ENCODE measurements at regions not wholly inside any gene's neighbourhood (a gene's known extent, or its start where the extent isn't known, plus 50 kb on each side); places are given as distances from the start of the nearest gene placed in this dataset.

- H3K27ac ChIP-seq (ENCODE audit: low read depth, low read length): no peak overlapping the region
- no peaks in the 10 kb centered on the region for H3K9me3 ChIP-seq (ENCODE audit: control insufficient read depth in 1 of 2, insufficient read depth in 1 of 2, low read depth in 1 of 2, low read length in 2 of 2)
- H3K4me3 ChIP-seq (replicated peaks in 1 of 2; ENCODE audit: low read depth in 1 of 2, low read length in 2 of 2): no peak overlapping the region
- no peaks in the 10 kb centered on the region for H3K79me2 ChIP-seq (ENCODE audit: insufficient read depth, low read length)
- no peak overlapping the region for H3K4me2 ChIP-seq (ENCODE audit: low read length)
- no peak for TF ChIP-seq SP1 (IDR thresholded peaks at IDR 0.05; ENCODE audit: low read depth)
- no peak for TF ChIP-seq ZFX (IDR thresholded peaks at IDR 0.05)
- TF ChIP-seq EGR1 (IDR thresholded peaks at IDR 0.05; ENCODE audit: low read depth): no peak
- TF ChIP-seq ELF1 (IDR thresholded peaks at IDR 0.05; ENCODE audit: borderline replicate concordance, low read depth): no peak
- no peak for TF ChIP-seq POLR2A (IDR thresholded peaks at IDR 0.05; ENCODE audit: borderline replicate concordance, extremely low read depth, insufficient read depth, insufficient read length)
- no peak for TF ChIP-seq RAD21 (IDR thresholded peaks at IDR 0.05; ENCODE audit: low read depth)
- TF ChIP-seq CTCF (IDR thresholded peaks at IDR 0.05 in 2 of 3, conservative IDR thresholded peaks at IDR 0.05 in 1 of 3; ENCODE audit: borderline replicate concordance in 1 of 3, insufficient read depth in 1 of 3, low read depth in 2 of 3, low read length in 2 of 3): no peak
- TF ChIP-seq YY1 (IDR thresholded peaks at IDR 0.05; ENCODE audit: extremely low read depth, insufficient replicate concordance, low read depth, low read length): no peak
- TF ChIP-seq CEBPB (IDR thresholded peaks at IDR 0.05; ENCODE audit: low read depth): no peak
- no peak for TF ChIP-seq FOSL1 (IDR thresholded peaks at IDR 0.05; ENCODE audit: low read depth)
- TF ChIP-seq ZNF274 (IDR thresholded peaks at IDR 0.05; ENCODE audit: low read depth, low read length): no peak
- TF ChIP-seq EZH2 (IDR thresholded peaks at IDR 0.05): no peak
- TF ChIP-seq MAX (IDR thresholded peaks at IDR 0.05): no peak
- no peak for TF ChIP-seq JUND (IDR thresholded peaks at IDR 0.05)
- H3K9ac ChIP-seq (ENCODE audit: low read length): no peak overlapping the region
- no peaks in the 10 kb centered on the region for H3K4me1 ChIP-seq (ENCODE audit: control insufficient read depth in 1 of 2, insufficient read depth in 2 of 2, low read length in 2 of 2)
- H2AFZ ChIP-seq (ENCODE audit: low read depth, low read length, poor library complexity, severe bottlenecking): no peak overlapping the region
- no peaks in the 10 kb centered on the region for H3K9me2 ChIP-seq (ENCODE audit: insufficient read depth)
- ChIA-PET POLR2A (no interaction called here), CTCF (no interaction called here), RAD21 (ENCODE audit: low non-redundant PET in 1 of 2, low total read pairs in 2 of 2, uncharacterized antibody in 2 of 2, unreplicated experiment in 2 of 2) (no interaction called here)
- no TSS peak for BruUV-seq (replicated peaks)
- DNase-seq (ENCODE audit: low read depth, low spot score) (no peak), ATAC-seq (no peak)
- no peaks in the 10 kb centered on the region for H4K20me1 ChIP-seq (ENCODE audit: insufficient read depth)
- H3K27me3 ChIP-seq (ENCODE audit: insufficient read depth, low read length): no peaks in the 10 kb centered on the region
- intact Hi-C loops (cut with micrococcal nuclease): no loop called here
- H3K36me3 ChIP-seq (ENCODE audit: control insufficient read depth in 1 of 2, insufficient read depth in 2 of 2, low read length in 2 of 2): no peaks in the 10 kb centered on the region
Measured at GRCh38 chr13:104286566-104287290, 1220.5 kb upstream of the SLC10A2 start.

All from HCT116 (cell line).